ENCODE measurements at regions not wholly inside any gene's neighbourhood (a gene's known extent, or its start where the extent isn't known, plus 50 kb on each side); places are given as distances from the start of the nearest gene placed in this dataset.

- no peak for TF ChIP-seq ZBTB7A (IDR thresholded peaks at IDR 0.05; ENCODE audit: low read depth)
- TF ChIP-seq TAF1 (IDR thresholded peaks at IDR 0.05; ENCODE audit: low read depth) = no peak
- TF ChIP-seq USF1 (IDR thresholded peaks at IDR 0.05) = no peak
- TF ChIP-seq REST (IDR thresholded peaks at IDR 0.05; ENCODE audit: low read depth) = no peak
- TF ChIP-seq CEBPB (IDR thresholded peaks at IDR 0.05) = no peak
- no peak for TF ChIP-seq RAD21 (IDR thresholded peaks at IDR 0.05; ENCODE audit: low read depth)
- TF ChIP-seq MAX (IDR thresholded peaks at IDR 0.05) = no peak
- no peak for TF ChIP-seq EGR1 (IDR thresholded peaks at IDR 0.05)
- TF ChIP-seq TEAD4 (IDR thresholded peaks at IDR 0.05) = no peak
- no peak for TF ChIP-seq TCF12 (IDR thresholded peaks at IDR 0.05; ENCODE audit: low read depth)
- no peak for TF ChIP-seq NFIC (IDR thresholded peaks at IDR 0.05)
- TF ChIP-seq CREB1 (IDR thresholded peaks at IDR 0.05; ENCODE audit: low read depth) = no peak
- TF ChIP-seq EP300 (IDR thresholded peaks at IDR 0.05; ENCODE audit: borderline replicate concordance) = no peak
- TF ChIP-seq YY1 (IDR thresholded peaks at IDR 0.05; ENCODE audit: low read depth) = no peak
- no peak for TF ChIP-seq FOXM1 (IDR thresholded peaks at IDR 0.05; ENCODE audit: borderline replicate concordance, low read depth)
Observed at GRCh38 chr1:187936667-187937066, 1107.9 kb downstream of the PLA2G4A start.

GRCh38 chr1:187938092-187938491, 1109.3 kb downstream of the PLA2G4A start:
- TF ChIP-seq EP300 (IDR thresholded peaks at IDR 0.05; ENCODE audit: borderline replicate concordance) (no peak), ZBTB7A (IDR thresholded peaks at IDR 0.05; ENCODE audit: low read depth) (no peak), REST (IDR thresholded peaks at IDR 0.05; ENCODE audit: low read depth) (no peak), TAF1 (IDR thresholded peaks at IDR 0.05; ENCODE audit: low read depth) (no peak), EGR1 (IDR thresholded peaks at IDR 0.05) (no peak), TEAD4 (IDR thresholded peaks at IDR 0.05) (no peak), TCF12 (IDR thresholded peaks at IDR 0.05; ENCODE audit: low read depth) (no peak), YY1 (IDR thresholded peaks at IDR 0.05; ENCODE audit: low read depth) (no peak), FOXM1 (IDR thresholded peaks at IDR 0.05; ENCODE audit: borderline replicate concordance, low read depth) (no peak), CEBPB (IDR thresholded peaks at IDR 0.05) (no peak), USF1 (IDR thresholded peaks at IDR 0.05) (no peak), RAD21 (IDR thresholded peaks at IDR 0.05; ENCODE audit: low read depth) (no peak), MAX (IDR thresholded peaks at IDR 0.05) (no peak), CREB1 (IDR thresholded peaks at IDR 0.05; ENCODE audit: low read depth) (no peak), NFIC (IDR thresholded peaks at IDR 0.05) (no peak)

GRCh38 chr1:187942986-187943385, 1114.2 kb downstream of the PLA2G4A start:
- TF ChIP-seq EGR1 (IDR thresholded peaks at IDR 0.05) (no peak), TAF1 (IDR thresholded peaks at IDR 0.05; ENCODE audit: low read depth) (no peak), FOXM1 (IDR thresholded peaks at IDR 0.05; ENCODE audit: borderline replicate concordance, low read depth) (no peak)

GRCh38 chr1:187943606-187944403, 1115.1 kb downstream of the PLA2G4A start:
- TF ChIP-seq MAX (IDR thresholded peaks at IDR 0.05) = no peak
- TF ChIP-seq NFIC (IDR thresholded peaks at IDR 0.05) = no peak
- TF ChIP-seq TAF1 (IDR thresholded peaks at IDR 0.05; ENCODE audit: low read depth) = no peak
- no peak for TF ChIP-seq EP300 (IDR thresholded peaks at IDR 0.05; ENCODE audit: borderline replicate concordance)
- TF ChIP-seq USF1 (IDR thresholded peaks at IDR 0.05) = no peak
- no peak for TF ChIP-seq ZBTB7A (IDR thresholded peaks at IDR 0.05; ENCODE audit: low read depth)
- no peak for TF ChIP-seq REST (IDR thresholded peaks at IDR 0.05; ENCODE audit: low read depth)
- no peak for TF ChIP-seq TEAD4 (IDR thresholded peaks at IDR 0.05)
